Motor neuron (in vitro differentiated cells): ENCODE measurements at regions not wholly inside any gene's neighbourhood (a gene's known extent, or its start where the extent isn't known, plus 50 kb on each side); places are given as distances from the start of the nearest gene placed in this dataset.

Experiments
- ATAC-seq, 8 experiments: fragments of 200-7000 bp; cut with Tn5 transposase; replicated peaks in 6 of 8; 2 replicates each; pipeline ENCODE4 v1.8.0; 2021; ENCODE audit warnings: mild to moderate bottlenecking in 8 of 8, moderate library complexity in 8 of 8
- H3K27ac ChIP-seq, 2 donors: fragments of 250-450 bp; sonication (Bioruptor Pico); 2 replicates each; pipeline ENCODE4 v1.9.0; 2021; ENCODE audit warnings: antibody characterized with exemption in 2 of 2, mild to moderate bottlenecking in 2 of 2, moderate library complexity in 1 of 2
- H3K4me1 ChIP-seq, 2 donors: fragments of 250-450 bp; sonication (Bioruptor Pico); replicated peaks in 1 of 2; 2 replicates each; pipeline ENCODE4 v1.6.1; 2021; ENCODE audit warnings: antibody characterized with exemption in 2 of 2, mild to moderate bottlenecking in 2 of 2, moderate library complexity in 1 of 2
- H3K4me3 ChIP-seq, 5 donors: fragments of 250-450 bp; sonication (Bioruptor Pico); 2 replicates each; pipeline ENCODE4 v1.9.0; 2021; ENCODE audit warnings: antibody characterized with exemption in 5 of 5, mild to moderate bottlenecking in 5 of 5, moderate library complexity in 4 of 5
- WGBS, 10 experiments: fragments of 450-650 bp; shearing (Covaris generic); methylation state at CpG; one replicate each; pipeline ENCODE4 v1.0.0; 2022; 5-methylcytosine and 5-hydroxymethylcytosine counted together
- in situ Hi-C, 9 experiments: fragments of 400-800 bp; cut with MboI; loops; one replicate each; pipeline ENCODE4 v1.15.0; 2021; ENCODE audit warnings: low sequenced_read_pairs in 9 of 9, low pct_unique_long_range_greater_than_20kb in 2 of 9; ENCODE audit not compliant: unreplicated experiment in 9 of 9

DNA sequence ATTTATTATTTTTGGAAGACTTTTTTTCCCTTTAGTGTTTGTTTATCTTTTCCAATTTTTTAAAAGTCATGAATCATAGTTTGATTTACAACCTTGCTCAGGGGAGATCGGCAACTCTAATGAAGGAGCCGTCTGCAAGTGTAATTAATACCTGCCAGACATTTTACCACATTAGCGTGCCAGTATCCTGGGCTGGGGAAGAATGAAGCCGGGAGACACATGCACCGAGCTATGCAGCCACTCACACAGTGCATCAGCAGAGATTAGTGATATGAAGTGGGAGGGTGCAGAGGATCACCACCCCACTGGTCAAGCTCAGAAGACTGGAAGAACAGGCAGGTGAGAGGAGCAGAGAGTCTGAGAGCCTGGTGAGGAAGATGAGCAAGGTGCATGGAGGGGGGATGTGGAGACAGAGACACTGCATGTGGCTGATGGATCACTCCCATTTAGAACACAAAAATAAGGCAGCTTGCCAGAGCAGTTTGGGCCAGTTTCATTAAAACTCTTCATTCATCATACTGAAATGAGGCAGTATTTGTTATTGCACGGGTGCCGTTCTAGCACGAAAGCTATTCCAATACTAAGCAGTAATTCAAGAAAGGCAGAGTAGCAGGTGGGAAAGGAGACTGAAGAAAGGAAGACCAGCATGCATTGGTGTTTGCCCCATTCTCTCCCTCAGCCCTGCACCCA lies 821.6 kb downstream of the TUSC7 start:
- no peak overlapping the region for H3K4me3 ChIP-seq
- no peak overlapping the region for H3K27ac ChIP-seq
- peaks cover 13 to 28% of the 10 kb centered on the region in 2 donors for H3K4me1 ChIP-seq
- in situ Hi-C loops, result loop anchor here in 1 of 9 experiments (25.0 kb wide), 2 partner anchors 181 to 669 kb away; no protein-coding TSS in a partner anchor
- WGBS, 10 experiments, result 0 to 64% (median 47%) methylated on average over 3 to 8 of the region's 8 CpGs
- ATAC-seq, result peak in 5 of 8 experiments; percentile 93 to 97 (median 96)

DNA sequence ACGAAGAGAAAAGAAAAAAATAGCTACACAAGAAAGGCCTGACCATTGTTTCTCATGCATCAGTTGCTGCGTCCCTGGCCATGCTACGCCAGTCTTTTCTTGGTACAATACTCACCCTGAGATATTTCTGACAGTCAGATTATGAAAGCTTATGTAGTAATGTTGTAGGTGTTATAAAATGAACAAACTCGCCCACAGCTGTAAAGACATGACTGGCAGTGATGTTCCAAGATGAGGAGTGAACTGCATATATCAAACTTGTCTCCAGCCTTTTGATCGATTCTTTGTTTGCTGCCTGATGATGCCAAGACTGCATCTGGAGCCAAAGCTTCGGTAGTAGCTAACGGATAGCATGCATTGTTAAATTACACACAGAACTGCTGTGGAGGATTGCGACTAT lies 822.7 kb downstream of the TUSC7 start:
- ATAC-seq, result no peak
- in situ Hi-C loops, result loop anchor here in 1 of 9 experiments (25.0 kb wide), 2 partner anchors 180 to 670 kb away; no protein-coding TSS in a partner anchor
- Histone ChIP-seq H3K27ac (no peak overlapping the region), H3K4me3 (no peak overlapping the region), H3K4me1 (peaks cover 13 to 28% of the 10 kb centered on the region in 2 donors)
- WGBS, 10 experiments, result 16 to 100% (median 82%) methylated on average over 1 to 8 of the region's 8 CpGs

DNA sequence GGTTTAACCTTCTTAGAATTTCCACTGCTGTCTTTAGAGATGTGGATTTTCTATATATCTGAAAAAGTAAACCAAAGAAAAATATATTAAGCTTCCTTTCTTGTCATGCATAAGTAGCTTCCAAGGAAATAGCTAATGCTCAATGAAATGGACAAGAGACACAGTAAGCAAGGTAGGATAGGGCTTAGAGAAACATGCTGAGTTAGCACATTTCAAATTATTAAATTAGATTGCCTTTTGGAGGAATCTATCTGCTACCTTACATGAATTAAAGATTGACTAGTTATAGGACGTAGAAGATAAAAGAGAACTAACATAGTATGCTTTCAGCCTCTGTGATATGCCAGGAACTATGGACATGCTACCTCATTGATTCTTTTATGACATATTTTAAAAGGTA lies 824.6 kb downstream of the TUSC7 start:
- 0 to 100% (median 78%) methylated on average over 1 of the region's 1 CpG; no CpG with 5 or more reads in 1 of the 10 experiments for WGBS, 10 experiments
- in situ Hi-C loops, result loop anchor here in 1 of 9 experiments (25.0 kb wide), 2 partner anchors 178 to 672 kb away; no protein-coding TSS in a partner anchor

GRCh38 chr3:117536006-117536405 lies 826.4 kb downstream of the TUSC7 start:
- H3K27ac ChIP-seq, result no peak overlapping the region
- WGBS, 10 experiments, result 51 to 100% (median 77%) methylated on average over 2 to 4 of the region's 4 CpGs; no CpG with 5 or more reads in 3 of the 10 experiments
- in situ Hi-C loops, result loop anchor here in 1 of 9 experiments (25.0 kb wide), 2 partner anchors 176 to 674 kb away; no protein-coding TSS in a partner anchor
- no peak for ATAC-seq
- no peak overlapping the region for H3K4me3 ChIP-seq
- peaks cover 13 to 18% of the 10 kb centered on the region in 2 donors for H3K4me1 ChIP-seq

More for the DNA sequence above, 824.6 kb downstream of the TUSC7 start:
- no peak overlapping the region for H3K4me3 ChIP-seq
- H3K27ac ChIP-seq, result no peak overlapping the region
- ATAC-seq, result no peak
- peaks cover 13 to 28% of the 10 kb centered on the region in 2 donors for H3K4me1 ChIP-seq

- in situ Hi-C loops, result loop anchor here in 1 of 9 experiments (25.0 kb wide), 2 partner anchors 174 to 676 kb away; no protein-coding TSS in a partner anchor
- Histone ChIP-seq H3K4me3 (no peak overlapping the region), H3K4me1 (peaks cover 0 to under 1% of the 10 kb centered on the region in 2 donors), H3K27ac (no peak overlapping the region)
- ATAC-seq, result no peak
- 0 to 100% (median 94%) methylated on average over 1 of the region's 1 CpG; no CpG with 5 or more reads in 2 of the 10 experiments for WGBS, 10 experiments
Measured at GRCh38 chr3:117537949-117538348, 828.4 kb downstream of the TUSC7 start.

DNA sequence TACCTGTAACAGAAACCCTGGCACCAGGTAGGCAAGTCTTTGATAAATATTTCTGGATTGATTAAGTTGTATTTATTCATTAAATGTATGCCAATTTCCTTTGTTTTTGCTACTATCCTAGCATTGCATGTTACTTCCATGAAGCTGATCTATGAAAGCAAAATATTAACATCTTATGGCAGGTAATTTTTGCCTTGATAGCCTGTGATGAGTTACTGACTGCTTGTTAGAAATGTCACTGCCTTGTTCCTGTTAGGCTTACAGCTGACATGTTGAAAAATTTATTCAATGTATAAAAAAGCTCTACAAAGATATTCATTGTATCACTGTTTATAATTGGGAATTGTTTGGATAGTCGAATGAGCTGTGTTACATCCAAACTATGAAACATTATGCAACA lies 830.1 kb downstream of the TUSC7 start:
- ATAC-seq, result no peak
- in situ Hi-C loops, result loop anchor here in 1 of 9 experiments (25.0 kb wide), 2 partner anchors 173 to 677 kb away; no protein-coding TSS in a partner anchor
- Histone ChIP-seq H3K4me3 (no peak overlapping the region), H3K27ac (no peak overlapping the region), H3K4me1 (no peaks in the 10 kb centered on the region)
- WGBS, 10 experiments, result 14 to 100% (median 100%) methylated on average over 1 of the region's 1 CpG; no CpG with 5 or more reads in 1 of the 10 experiments

DNA sequence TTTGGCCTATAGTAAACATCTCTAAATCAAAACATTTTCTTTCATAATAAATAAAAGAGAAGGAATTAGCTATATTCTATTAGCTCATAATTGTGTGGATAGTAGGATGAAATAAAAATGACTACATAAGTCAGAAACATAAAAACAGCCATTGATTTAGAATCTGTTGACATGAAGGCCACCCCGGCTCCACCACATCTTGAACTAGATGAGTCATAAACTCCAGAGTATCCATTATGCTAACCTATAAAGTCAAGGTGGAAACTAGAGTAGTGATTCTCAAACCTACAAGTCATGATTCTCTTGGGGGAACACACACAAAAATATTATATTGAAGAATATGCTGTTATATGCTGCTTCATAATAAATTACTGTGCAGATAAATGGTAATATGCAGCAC lies 831.0 kb downstream of the TUSC7 start:
- peak in 6 of 8 experiments; percentile 49 to 99 (median 71) for ATAC-seq
- H3K4me3 ChIP-seq, result no peak overlapping the region
- WGBS, 10 experiments, result 13 to 100% (median 63%) methylated on average over 1 of the region's 1 CpG; no CpG with 5 or more reads in 4 of the 10 experiments
- H3K27ac ChIP-seq, result no peak overlapping the region
- H3K4me1 ChIP-seq, result no peaks in the 10 kb centered on the region
- in situ Hi-C loops, result loop anchor here in 1 of 9 experiments (25.0 kb wide), 2 partner anchors 172 to 678 kb away; no protein-coding TSS in a partner anchor

- Histone ChIP-seq H3K4me3 (no peak overlapping the region), H3K4me1 (peaks cover 0 to under 1% of the 10 kb centered on the region in 2 donors), H3K27ac (no peak overlapping the region)
- 48 to 100% (median 89%) methylated on average over 2 to 3 of the region's 3 CpGs for WGBS, 10 experiments
- peak in 2 of 8 experiments; percentile 40 to 43 for ATAC-seq
- in situ Hi-C loops, result loop anchor here in 1 of 9 experiments (25.0 kb wide), 2 partner anchors 171 to 679 kb away; no protein-coding TSS in a partner anchor
Measured at GRCh38 chr3:117541721-117542120, 832.1 kb downstream of the TUSC7 start.

DNA sequence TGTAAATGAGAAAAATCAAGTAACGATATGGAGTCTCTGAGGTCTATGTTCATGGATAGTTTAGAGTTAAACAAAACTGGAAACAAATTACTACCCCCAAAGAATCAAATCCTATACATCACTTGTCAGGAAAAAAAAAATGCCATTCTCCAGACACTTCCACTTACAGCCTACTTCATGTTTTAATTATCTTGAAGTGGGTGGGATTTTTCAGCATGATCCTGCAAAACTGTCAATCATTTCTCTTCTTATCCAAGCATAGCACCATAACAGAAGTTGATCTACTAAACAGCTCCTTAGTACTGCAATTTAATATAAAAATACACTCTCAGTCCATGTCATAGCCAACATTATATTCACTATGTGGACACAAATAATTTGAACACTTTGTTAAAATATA lies 833.9 kb downstream of the TUSC7 start:
- Histone ChIP-seq H3K27ac (no peak overlapping the region), H3K4me3 (no peak overlapping the region), H3K4me1 (peaks cover 0 to 15% of the 10 kb centered on the region in 2 donors)
- WGBS, 10 experiments, result 83 to 100% (median 92%) methylated on average over 1 of the region's 1 CpG; no CpG with 5 or more reads in 3 of the 10 experiments
- no peak for ATAC-seq
- in situ Hi-C loops, result loop anchor here in 1 of 9 experiments (25.0 kb wide), 2 partner anchors 169 to 681 kb away; no protein-coding TSS in a partner anchor

- no peak for ATAC-seq
- Histone ChIP-seq H3K4me3 (no peak overlapping the region), H3K4me1 (peaks cover 0 to 15% of the 10 kb centered on the region in 2 donors), H3K27ac (no peak overlapping the region)
- in situ Hi-C loops, result loop anchor here in 1 of 9 experiments (25.0 kb wide), 2 partner anchors 167 to 683 kb away; no protein-coding TSS in a partner anchor
- 6 to 96% (median 77%) methylated on average over 1 to 4 of the region's 4 CpGs; no CpG with 5 or more reads in 1 of the 10 experiments for WGBS, 10 experiments
Measured at GRCh38 chr3:117545484-117545883, 835.9 kb downstream of the TUSC7 start.

DNA sequence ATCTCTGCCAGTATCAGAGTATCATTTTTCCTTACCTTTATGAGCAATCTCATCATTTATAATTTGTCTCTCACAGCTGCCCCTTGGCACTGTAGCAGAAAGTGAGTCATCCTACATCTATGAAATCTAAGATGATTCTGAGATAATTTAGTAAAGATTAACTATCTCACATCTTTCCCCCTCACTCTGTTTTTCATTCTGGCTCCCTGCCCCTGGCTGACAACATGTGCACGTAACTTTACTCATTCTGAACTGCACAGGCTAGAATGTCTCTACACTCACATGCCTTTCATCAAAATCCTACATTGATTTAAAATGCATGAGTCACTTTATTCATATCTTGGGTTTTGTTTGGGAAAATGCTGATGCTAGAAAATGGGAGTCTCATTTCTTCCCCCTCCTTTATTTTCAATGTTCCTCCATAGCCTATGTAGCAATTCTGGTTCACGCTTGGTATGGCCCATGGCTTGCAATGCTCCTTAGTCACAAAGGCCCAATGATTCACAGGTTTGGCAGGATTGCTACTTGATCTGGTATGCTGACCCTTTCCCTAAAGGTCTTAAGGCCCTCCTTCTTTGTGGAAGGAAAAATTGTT lies 838.5 kb downstream of the TUSC7 start:
- ATAC-seq, result peak; percentile 39 to 95 (median 92)
- in situ Hi-C loops, result loop anchor here in 1 of 9 experiments (25.0 kb wide), 2 partner anchors 164 to 686 kb away; no protein-coding TSS in a partner anchor
- Histone ChIP-seq H3K4me1 (peaks cover 0 to 15% of the 10 kb centered on the region in 2 donors), H3K4me3 (no peak overlapping the region), H3K27ac (no peak overlapping the region)
- WGBS, 10 experiments, result 15 to 89% (median 69%) methylated on average over 1 to 2 of the region's 2 CpGs; no CpG with 5 or more reads in 4 of the 10 experiments

- no peak overlapping the region for H3K4me3 ChIP-seq
- in situ Hi-C loops, result loop anchor here in 1 of 9 experiments (25.0 kb wide), 2 partner anchors 164 to 686 kb away; no protein-coding TSS in a partner anchor
- peaks cover 0 to 15% of the 10 kb centered on the region in 2 donors for H3K4me1 ChIP-seq
- no peak for ATAC-seq
- no peak overlapping the region for H3K27ac ChIP-seq
- 8 to 100% (median 88%) methylated on average over 2 to 3 of the region's 3 CpGs; no CpG with 5 or more reads in 2 of the 10 experiments for WGBS, 10 experiments
Measured at GRCh38 chr3:117548600-117548999, 839.0 kb downstream of the TUSC7 start.
